GM18867 (cell line): ENCODE measurements at regions not wholly inside any gene's neighbourhood (a gene's known extent, or its start where the extent isn't known, plus 50 kb on each side); places are given as distances from the start of the nearest gene placed in this dataset.
"Not testable (repeated sequence)": the region's sequence is repeated elsewhere in the genome, so short reads cannot be mapped to it uniquely, and the experiment has no call there.

Source experiments
- ATAC-seq: cut with Tn5 transposase; IDR thresholded peaks from one replicate; pipeline ENCODE4 v1.9.1; 2021; ENCODE audit warnings: mild to moderate bottlenecking, moderate library complexity; ENCODE audit not compliant: unreplicated experiment

GRCh38 chr11:28951191-28951590 is 843.0 kb downstream of the METTL15 start:
- ATAC-seq, result no peak

GRCh38 chr11:28939381-28939780 is 831.2 kb downstream of the METTL15 start:
- ATAC-seq, result no peak

- no peak for ATAC-seq
Measured at GRCh38 chr11:28938091-28938490, 829.9 kb downstream of the METTL15 start.

GRCh38 chr11:28932940-28933339 is 824.8 kb downstream of the METTL15 start:
- no peak for ATAC-seq

- no peak for ATAC-seq
Measured at GRCh38 chr11:28924004-28924403, 815.8 kb downstream of the METTL15 start.

- no peak for ATAC-seq
Measured at GRCh38 chr11:28922386-28922981, 814.3 kb downstream of the METTL15 start.

GRCh38 chr11:28919194-28919593 is 811.0 kb downstream of the METTL15 start:
- no peak for ATAC-seq

- ATAC-seq, result no peak
Measured at GRCh38 chr11:28913883-28914282, 805.7 kb downstream of the METTL15 start.

- no peak for ATAC-seq
Measured at GRCh38 chr11:28911829-28912228, 803.6 kb downstream of the METTL15 start.

- ATAC-seq, result no peak
Measured at GRCh38 chr11:28910926-28911325, 802.7 kb downstream of the METTL15 start.

GRCh38 chr11:28903716-28904115 is 795.5 kb downstream of the METTL15 start:
- ATAC-seq, result no peak

GRCh38 chr11:28900427-28900826 is 792.2 kb downstream of the METTL15 start:
- ATAC-seq, result no peak

- no peak for ATAC-seq
Measured at GRCh38 chr11:28899706-28900105, 791.5 kb downstream of the METTL15 start.

GRCh38 chr11:28890601-28891040 is 782.4 kb downstream of the METTL15 start:
- not testable (repeated sequence) for ATAC-seq

GRCh38 chr11:28887681-28888080 is 779.5 kb downstream of the METTL15 start:
- ATAC-seq, result no peak

GRCh38 chr11:28879869-28880268 is 771.7 kb downstream of the METTL15 start:
- ATAC-seq, result no peak

GRCh38 chr11:28878025-28878424 is 769.8 kb downstream of the METTL15 start:
- ATAC-seq, result no peak

- no peak for ATAC-seq
Measured at GRCh38 chr11:28877340-28877739, 769.2 kb downstream of the METTL15 start.

GRCh38 chr11:28874706-28875105 is 766.5 kb downstream of the METTL15 start:
- no peak for ATAC-seq

GRCh38 chr11:28871090-28871489 is 762.9 kb downstream of the METTL15 start:
- ATAC-seq, result no peak

- no peak for ATAC-seq
Measured at GRCh38 chr11:28863422-28863821, 755.2 kb downstream of the METTL15 start.

GRCh38 chr11:28860893-28861292 is 752.7 kb downstream of the METTL15 start:
- no peak for ATAC-seq

GRCh38 chr11:28858076-28858475 is 749.9 kb downstream of the METTL15 start:
- no peak for ATAC-seq
